ENCODE measurements at regions not wholly inside any gene's neighbourhood (a gene's known extent, or its start where the extent isn't known, plus 50 kb on each side); places are given as distances from the start of the nearest gene placed in this dataset.

GRCh38 chr1:34602907-34603306, 151.9 kb upstream of the GJB5 start:
- intact Hi-C loops (cut with micrococcal nuclease; ENCODE audit: unreplicated experiment), result no loop called here
- no peaks in the 10 kb centered on the region for H3F3A ChIP-seq (ENCODE audit: insufficient read depth, low read depth)
- H4K20me1 ChIP-seq (ENCODE audit: insufficient read depth), result no peaks in the 10 kb centered on the region
- H3K9me3 ChIP-seq (ENCODE audit: insufficient read depth, low read depth), result no peaks in the 10 kb centered on the region
- H3K4me2 ChIP-seq, result no peak overlapping the region
- H3K79me2 ChIP-seq (ENCODE audit: low read depth), result no peaks in the 10 kb centered on the region
- H3K27ac ChIP-seq, result no peak overlapping the region
- H3K9me2 ChIP-seq (ENCODE audit: insufficient read depth), result no peaks in the 10 kb centered on the region
- no peak overlapping the region for H3K4me3 ChIP-seq
- TF ChIP-seq EZH2 (IDR thresholded peaks at IDR 0.05; ENCODE audit: low read depth) (no peak), CTCF (conservative IDR thresholded peaks at IDR 0.05) (no peak)
- no TSS peak for BruUV-seq (replicated peaks)
- no peak overlapping the region for H2AFZ ChIP-seq
- H3K27me3 ChIP-seq (ENCODE audit: insufficient read depth, low read depth), result peaks cover 44% of the 10 kb centered on the region
- no peaks in the 10 kb centered on the region for H3K36me3 ChIP-seq (ENCODE audit: low read depth)
- no peaks in the 10 kb centered on the region for H3K4me1 ChIP-seq (replicated peaks; ENCODE audit: insufficient read depth)
- CTCF ChIA-PET, result no interaction called here
- DNase-seq, result no peak
- POLR2A ChIA-PET (ENCODE audit: unreplicated experiment), result no interaction called here

- Histone ChIP-seq H3K9me3 (ENCODE audit: insufficient read depth, low read depth) (no peaks in the 10 kb centered on the region), H3F3A (ENCODE audit: insufficient read depth, low read depth) (no peaks in the 10 kb centered on the region), H3K4me1 (replicated peaks; ENCODE audit: insufficient read depth) (no peaks in the 10 kb centered on the region), H3K27ac (no peak overlapping the region), H3K4me2 (no peak overlapping the region), H3K9me2 (ENCODE audit: insufficient read depth) (no peaks in the 10 kb centered on the region), H3K36me3 (ENCODE audit: low read depth) (no peaks in the 10 kb centered on the region), H2AFZ (no peak overlapping the region), H4K20me1 (ENCODE audit: insufficient read depth) (no peaks in the 10 kb centered on the region), H3K79me2 (ENCODE audit: low read depth) (no peaks in the 10 kb centered on the region), H3K4me3 (no peak overlapping the region), H3K27me3 (ENCODE audit: insufficient read depth, low read depth) (peaks cover 44% of the 10 kb centered on the region)
- intact Hi-C loops (cut with micrococcal nuclease; ENCODE audit: unreplicated experiment), result no loop called here
- BruUV-seq (replicated peaks), result no TSS peak
- POLR2A ChIA-PET (ENCODE audit: unreplicated experiment), result no interaction called here
- CTCF ChIA-PET, result no interaction called here
- TF ChIP-seq CTCF (conservative IDR thresholded peaks at IDR 0.05), result no peak
- no peak for TF ChIP-seq EZH2 (IDR thresholded peaks at IDR 0.05; ENCODE audit: low read depth)
- DNase-seq, result no peak
Observed at GRCh38 chr1:34603594-34603993, 151.3 kb upstream of the GJB5 start.

GRCh38 chr1:34606504-34606903, 148.3 kb upstream of the GJB5 start:
- Histone ChIP-seq H3K9me2 (ENCODE audit: insufficient read depth) (no peaks in the 10 kb centered on the region), H2AFZ (no peak overlapping the region), H3K4me3 (no peak overlapping the region), H4K20me1 (ENCODE audit: insufficient read depth) (no peaks in the 10 kb centered on the region), H3K79me2 (ENCODE audit: low read depth) (no peaks in the 10 kb centered on the region), H3K4me1 (replicated peaks; ENCODE audit: insufficient read depth) (no peaks in the 10 kb centered on the region), H3F3A (ENCODE audit: insufficient read depth, low read depth) (no peaks in the 10 kb centered on the region), H3K27me3 (ENCODE audit: insufficient read depth, low read depth) (peaks cover 53% of the 10 kb centered on the region), H3K36me3 (ENCODE audit: low read depth) (no peaks in the 10 kb centered on the region), H3K9me3 (ENCODE audit: insufficient read depth, low read depth) (no peaks in the 10 kb centered on the region), H3K4me2 (no peak overlapping the region), H3K27ac (no peak overlapping the region)
- POLR2A ChIA-PET (ENCODE audit: unreplicated experiment), result no interaction called here
- TF ChIP-seq CTCF (conservative IDR thresholded peaks at IDR 0.05) (no peak), EZH2 (IDR thresholded peaks at IDR 0.05; ENCODE audit: low read depth) (no peak)
- CTCF ChIA-PET, result no interaction called here
- BruUV-seq (replicated peaks), result no TSS peak
- intact Hi-C loops (cut with micrococcal nuclease; ENCODE audit: unreplicated experiment), result no loop called here
- DNase-seq, result no peak

Data from PC-9 (cell line).